Amniotic stem cell (primary cell): ENCODE measurements at regions not wholly inside any gene's neighbourhood (a gene's known extent, or its start where the extent isn't known, plus 50 kb on each side); places are given as distances from the start of the nearest gene placed in this dataset.

ENCODE experiments used
- DNase-seq: peaks from one replicate; lab custom pipeline; 2025; lab: John Stamatoyannopoulos, UW

- no peak for DNase-seq
Measured at GRCh38 chr3:194995334-194995733, 275.6 kb downstream of the XXYLT1 start.

- DNase-seq: no peak
Measured at GRCh38 chr3:194995922-194996321, 275.0 kb downstream of the XXYLT1 start.

- DNase-seq: no peak
Measured at GRCh38 chr3:194996746-194997145, 274.2 kb downstream of the XXYLT1 start.

DNA sequence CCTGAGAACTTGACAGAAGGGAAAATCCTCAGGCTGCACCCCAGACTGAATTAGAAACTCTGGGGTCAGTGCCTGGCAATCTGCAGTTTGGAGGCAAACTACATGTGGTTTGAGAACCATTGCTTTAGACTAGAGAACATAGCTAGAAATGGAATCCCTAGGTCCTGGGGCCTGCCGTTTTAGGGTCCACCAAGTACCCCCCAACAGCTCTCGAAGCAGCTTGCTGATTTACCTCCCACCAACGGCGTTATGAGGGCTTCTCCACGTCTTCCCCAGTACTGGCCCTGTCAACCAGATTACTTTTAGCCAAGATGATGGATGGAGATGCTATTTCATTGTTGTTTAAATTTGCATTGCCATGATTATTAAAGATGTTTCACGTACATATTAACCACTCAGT, 272.5 kb downstream of the XXYLT1 start:
- DNase-seq: no peak

GRCh38 chr3:194998948-194999347, 272.0 kb downstream of the XXYLT1 start:
- no peak for DNase-seq

DNA sequence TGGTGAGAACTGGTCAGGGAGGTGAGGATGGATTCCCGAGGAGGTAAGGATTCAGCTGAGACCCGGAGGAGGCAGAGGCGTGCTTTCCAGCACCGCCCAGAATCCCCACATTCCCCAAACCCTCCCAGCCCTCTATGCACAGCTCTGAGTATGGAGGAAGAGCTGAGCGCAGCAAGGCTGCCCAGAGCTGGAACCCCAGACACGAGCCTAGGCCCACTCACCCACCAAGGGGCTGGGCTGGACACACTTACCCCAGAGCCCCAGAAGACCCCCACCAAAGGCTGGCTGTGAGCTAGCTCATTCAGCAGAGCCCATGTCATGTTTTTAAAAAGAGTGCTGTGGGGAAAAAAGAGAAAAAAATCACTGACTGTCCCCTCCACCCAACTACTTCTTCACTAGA, 271.5 kb downstream of the XXYLT1 start:
- DNase-seq: no peak

GRCh38 chr3:195001261-195001660, 269.7 kb downstream of the XXYLT1 start:
- no peak for DNase-seq

- DNase-seq: peak; percentile 0
Measured at GRCh38 chr3:195001961-195002861, 268.7 kb downstream of the XXYLT1 start.

- no peak for DNase-seq
Measured at GRCh38 chr3:195003006-195003892, 267.7 kb downstream of the XXYLT1 start.

- no peak for DNase-seq
Measured at GRCh38 chr3:195003893-195004289, 267.1 kb downstream of the XXYLT1 start.

- DNase-seq: no peak
Measured at GRCh38 chr3:195004512-195005250, 266.3 kb downstream of the XXYLT1 start.

DNA sequence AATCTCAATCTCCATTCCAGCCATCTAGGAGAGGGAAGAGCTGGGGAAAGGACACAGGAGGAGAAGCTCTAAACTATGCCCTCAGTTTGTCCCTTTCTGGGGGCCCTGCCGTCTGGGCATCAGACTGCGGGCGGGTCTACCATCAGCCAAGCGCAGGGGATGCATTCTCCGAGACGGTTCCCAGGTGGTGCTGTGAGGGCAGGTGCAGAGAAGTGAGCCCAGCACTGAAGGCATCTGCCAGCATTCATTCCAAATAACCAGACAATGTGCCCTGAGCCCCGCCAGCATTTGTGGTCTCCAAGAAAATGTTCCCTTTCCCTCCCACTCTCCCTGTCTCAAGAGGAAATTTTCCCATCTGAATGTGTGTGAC, 265.7 kb downstream of the XXYLT1 start:
- no peak for DNase-seq

DNA sequence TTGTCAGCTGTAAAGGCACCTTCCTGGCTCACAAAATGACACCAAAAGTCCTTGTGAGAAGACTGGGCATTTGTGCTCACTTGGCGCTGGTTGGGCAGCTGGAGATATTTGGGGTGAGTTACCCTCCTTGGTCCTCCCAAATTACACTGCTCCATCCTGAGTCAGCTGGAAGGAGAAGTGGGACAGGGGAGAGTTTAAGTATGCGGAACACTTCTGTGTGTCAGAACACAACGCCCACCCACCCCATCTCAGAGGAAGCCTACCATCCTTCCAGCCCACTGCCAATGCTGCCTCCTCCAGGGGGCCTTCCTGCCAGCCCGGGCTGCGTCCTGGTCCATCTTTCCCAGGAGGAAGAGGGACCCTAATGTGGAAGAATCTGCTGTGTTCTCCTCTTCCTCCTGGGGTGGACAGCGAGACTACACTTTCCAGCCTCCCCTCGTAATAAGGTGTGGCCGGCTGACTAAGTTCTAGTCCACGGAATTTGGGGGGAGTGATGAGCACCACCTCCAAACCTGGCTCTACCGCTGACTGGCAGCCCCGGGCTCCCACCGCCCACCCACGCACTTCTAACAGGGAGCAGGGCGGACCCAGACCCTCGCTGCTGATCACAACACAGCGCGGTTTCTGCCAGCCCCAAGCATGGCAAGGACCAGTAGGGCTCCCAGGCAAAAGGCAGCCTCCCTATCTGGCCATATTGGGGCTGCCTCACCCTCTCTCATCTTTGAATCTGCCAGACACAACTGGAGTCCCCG, 265.0 kb downstream of the XXYLT1 start:
- no peak for DNase-seq

GRCh38 chr3:195007151-195007550, 263.8 kb downstream of the XXYLT1 start:
- no peak for DNase-seq

DNA sequence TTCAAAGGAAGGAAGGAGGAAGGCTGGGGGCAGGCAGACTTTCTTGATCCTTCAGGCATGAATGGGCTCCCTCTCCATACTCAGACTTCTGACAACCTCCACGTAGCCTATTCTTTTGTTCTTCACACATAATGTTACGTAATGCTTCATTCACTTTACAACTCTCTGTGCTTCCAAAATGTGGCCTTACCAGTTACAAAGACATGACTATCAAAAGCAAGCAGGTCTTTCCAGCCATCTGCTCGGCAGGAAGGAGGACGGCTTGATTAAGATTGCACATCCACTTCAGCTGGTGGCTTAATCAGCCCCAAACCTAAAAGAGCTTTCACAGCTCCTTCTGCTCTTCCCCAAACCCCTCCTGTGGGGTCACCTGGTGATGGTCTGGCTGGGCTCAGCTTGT, 263.2 kb downstream of the XXYLT1 start:
- DNase-seq: no peak

DNA sequence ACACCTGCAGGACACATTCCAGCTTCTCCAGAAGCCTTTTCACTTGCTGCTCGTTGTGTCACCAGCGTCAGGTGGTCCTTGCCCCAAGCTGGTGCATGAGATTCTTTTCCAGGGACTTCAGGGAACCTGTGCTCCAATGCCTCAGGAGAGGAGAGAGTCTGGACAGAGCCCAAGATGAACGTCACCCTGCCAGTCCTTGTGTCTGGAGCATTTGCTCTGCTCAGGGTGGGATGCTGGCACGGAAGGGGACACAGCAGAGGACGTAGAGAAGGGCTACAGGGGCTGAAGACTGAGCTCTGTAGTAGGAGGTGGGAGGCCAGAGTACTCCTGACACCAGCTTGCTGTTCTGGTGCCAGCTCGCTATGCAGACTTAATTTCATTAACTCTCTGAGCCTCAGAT, 262.1 kb downstream of the XXYLT1 start:
- DNase-seq: no peak

DNA sequence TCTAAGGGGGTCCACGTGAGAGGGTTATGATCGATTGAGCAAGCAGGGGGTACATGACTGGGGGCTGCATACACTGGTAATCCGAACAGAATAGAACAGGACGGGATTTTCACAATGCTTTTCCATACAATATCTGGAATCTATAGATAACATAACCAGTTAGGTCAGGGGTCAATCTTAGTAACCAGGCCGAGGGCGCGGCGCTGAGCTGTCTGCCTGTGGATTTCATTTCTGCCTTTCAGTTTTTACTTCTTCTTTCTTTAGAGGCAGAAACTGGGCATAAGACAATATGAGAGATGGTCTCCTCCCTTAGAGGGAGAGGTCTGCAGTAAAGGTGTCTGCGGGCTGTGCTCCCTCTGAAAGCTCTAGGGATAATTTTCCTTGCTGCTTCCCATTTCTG, 261.3 kb downstream of the XXYLT1 start:
- no peak for DNase-seq

- DNase-seq: no peak
Measured at GRCh38 chr3:195010551-195011100, 260.3 kb downstream of the XXYLT1 start.

DNA sequence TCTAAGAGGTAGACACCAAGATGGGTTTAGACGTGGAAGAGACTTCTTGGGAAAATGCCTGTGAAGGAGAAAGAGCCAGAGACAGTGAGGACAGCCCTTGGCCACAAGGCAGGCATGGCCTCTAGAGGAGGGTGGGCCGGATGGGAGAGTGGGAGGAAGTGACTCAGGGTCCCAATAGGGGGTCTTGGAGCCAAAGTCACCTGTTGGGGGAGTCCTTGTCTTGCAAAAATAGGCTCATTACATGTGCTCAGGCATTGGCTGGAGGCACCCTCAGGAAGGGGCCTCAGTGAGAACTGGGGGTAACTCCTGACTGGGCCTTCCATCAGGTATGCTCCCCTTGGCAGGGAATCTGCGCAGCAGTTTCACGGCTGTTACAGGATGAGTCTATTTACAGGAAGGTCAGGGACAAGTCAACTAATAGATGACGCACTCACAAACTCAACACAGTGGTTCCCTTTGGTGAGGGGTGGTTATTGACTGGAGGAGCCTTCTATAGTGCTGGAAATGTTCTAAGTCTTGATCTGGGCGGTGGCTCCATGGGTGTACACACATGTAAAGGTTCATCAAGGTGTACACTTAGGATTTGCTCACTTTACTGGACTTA, 259.6 kb downstream of the XXYLT1 start:
- no peak for DNase-seq

DNA sequence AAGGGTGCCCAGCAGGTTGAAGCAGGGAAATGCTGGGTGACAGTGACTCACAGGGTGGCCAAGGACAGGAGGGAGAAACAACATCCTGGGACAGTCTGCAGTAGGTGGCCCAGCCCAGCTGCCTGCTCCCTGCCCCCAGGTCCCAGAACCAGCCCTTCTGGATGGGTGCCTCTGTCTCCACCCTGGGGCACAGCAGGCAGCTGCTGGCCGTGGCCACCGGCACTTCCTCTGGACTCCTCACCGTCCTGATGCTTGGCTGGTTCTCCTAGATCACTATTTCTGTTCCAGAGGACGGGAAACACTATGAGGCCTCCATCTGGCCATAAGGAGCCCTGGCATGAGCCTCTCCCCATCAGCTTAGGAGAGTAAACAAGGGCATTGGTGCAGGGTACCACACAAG, 258.9 kb downstream of the XXYLT1 start:
- DNase-seq: no peak

- DNase-seq: no peak
Measured at GRCh38 chr3:195012571-195012970, 258.4 kb downstream of the XXYLT1 start.
